Ovary (tissue), 3 donors: ENCODE measurements at regions not wholly inside any gene's neighbourhood (a gene's known extent, or its start where the extent isn't known, plus 50 kb on each side); places are given as distances from the start of the nearest gene placed in this dataset.

Source experiments
- POLR2A ChIP-seq: fragments of 450-650 bp; IDR thresholded peaks from one replicate; pipeline ENCODE4 v1.6.1; 2017; ENCODE audit warnings: antibody characterized with exemption, mild to moderate bottlenecking, moderate library complexity
- TF ChIP-seq, protein P1 (sequence below), 3 donors: fragments of 450-650 bp in 2 of 3; fragments of 200-600 bp in 1 of 3; IDR thresholded peaks; one replicate each; pipeline versions ENCODE4 v1.5.1 to v1.8.0; 2016 to 2022; ENCODE audit warnings: antibody characterized with exemption in 3 of 3, mild to moderate bottlenecking in 1 of 3
- donor health status: DM: no; HTN: no; CAD: no.

DNA sequence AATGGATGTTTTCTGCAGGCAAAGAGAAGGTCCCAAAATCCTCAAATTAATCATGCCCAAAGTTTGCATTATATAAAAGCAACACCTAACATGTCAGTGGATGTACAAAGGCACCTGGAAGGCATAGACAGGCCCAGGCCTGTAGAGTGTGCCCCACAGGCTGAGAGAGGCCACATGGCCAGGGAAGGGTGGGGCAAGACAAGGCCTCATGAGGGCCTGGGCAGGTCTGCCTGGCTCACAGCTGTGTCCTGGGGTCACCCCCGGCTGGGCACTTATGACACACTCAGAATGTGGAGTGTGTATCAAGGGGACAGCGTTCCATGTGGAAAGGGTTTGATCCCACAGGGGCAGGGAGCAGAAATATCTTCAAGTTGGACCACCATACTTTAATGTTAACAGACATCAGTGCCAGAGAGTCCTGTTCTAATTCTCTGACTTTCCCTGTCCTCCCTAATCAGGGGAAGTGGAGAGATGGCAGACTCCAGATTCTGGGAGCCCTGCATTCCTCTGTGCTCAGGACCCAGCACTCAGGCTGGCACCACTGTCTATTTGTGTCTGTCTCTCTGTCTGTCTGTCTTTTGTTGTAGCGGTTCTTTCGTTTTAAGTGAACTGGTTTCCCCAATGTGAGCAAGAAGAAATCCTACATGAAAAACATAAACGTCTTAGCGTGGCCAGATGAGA is 178.3 kb upstream of the FOXA2 start:
- TF ChIP-seq, protein P1, sequence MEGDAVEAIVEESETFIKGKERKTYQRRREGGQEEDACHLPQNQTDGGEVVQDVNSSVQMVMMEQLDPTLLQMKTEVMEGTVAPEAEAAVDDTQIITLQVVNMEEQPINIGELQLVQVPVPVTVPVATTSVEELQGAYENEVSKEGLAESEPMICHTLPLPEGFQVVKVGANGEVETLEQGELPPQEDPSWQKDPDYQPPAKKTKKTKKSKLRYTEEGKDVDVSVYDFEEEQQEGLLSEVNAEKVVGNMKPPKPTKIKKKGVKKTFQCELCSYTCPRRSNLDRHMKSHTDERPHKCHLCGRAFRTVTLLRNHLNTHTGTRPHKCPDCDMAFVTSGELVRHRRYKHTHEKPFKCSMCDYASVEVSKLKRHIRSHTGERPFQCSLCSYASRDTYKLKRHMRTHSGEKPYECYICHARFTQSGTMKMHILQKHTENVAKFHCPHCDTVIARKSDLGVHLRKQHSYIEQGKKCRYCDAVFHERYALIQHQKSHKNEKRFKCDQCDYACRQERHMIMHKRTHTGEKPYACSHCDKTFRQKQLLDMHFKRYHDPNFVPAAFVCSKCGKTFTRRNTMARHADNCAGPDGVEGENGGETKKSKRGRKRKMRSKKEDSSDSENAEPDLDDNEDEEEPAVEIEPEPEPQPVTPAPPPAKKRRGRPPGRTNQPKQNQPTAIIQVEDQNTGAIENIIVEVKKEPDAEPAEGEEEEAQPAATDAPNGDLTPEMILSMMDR (IDR thresholded peaks at IDR 0.05), result no peak
- no peak for TF ChIP-seq POLR2A
